K562 (cell line): ENCODE measurements at regions not wholly inside any gene's neighbourhood (a gene's known extent, or its start where the extent isn't known, plus 50 kb on each side); places are given as distances from the start of the nearest gene placed in this dataset.
"Not testable (repeated sequence)": the region's sequence is repeated elsewhere in the genome, so short reads cannot be mapped to it uniquely, and the experiment has no call there.

Experiments
- ATAC-seq: fragments of 200-7000 bp; cut with Tn5 transposase; 3 replicates; pipeline ENCODE4 v1.9.1; 2020; ENCODE audit warnings: moderate library complexity
- BruUV-seq: library from RNA; stranded (reverse); fragments of 400-500 nt; replicated peaks from 2 replicates; lab custom pipeline; 2021; lab: Mats Ljungman, UMichigan
- CTCF ChIA-PET: fragments of 300-600 bp; formaldehyde crosslinking; extraction: SDS; loops from one replicate; lab custom pipeline; 2021; ENCODE audit warnings: low intra/inter-chr PET ratio; lab: Yijun Ruan, JAX
- POLR2A ChIA-PET: fragments of 300-600, 350-650 bp; sonication (Branson Sonifier 250); formaldehyde crosslinking; extraction: SDS; loops from one replicate; lab custom pipeline; 2021; ENCODE audit warnings: antibody characterized with exemption, inconsistent platforms; lab: Yijun Ruan, JAX
- DNase-seq, 4 experiments: peaks; one replicate each; pipeline versions ENCODE4 v3.0.0 to v3.0.0-alpha.2; 2011 to 2018; ENCODE audit warnings: low spot score in 3 of 4, mixed read lengths in 3 of 4; ENCODE audit errors: extremely low read depth in 1 of 4
- FAIRE-seq: peaks from 2 replicates; lab custom pipeline; 2011; peaks lifted over from hg19 to GRCh38; lab: Jason Lieb, UNC
- H2AFZ ChIP-seq: 2 replicates; pipeline ENCODE4 v1.6.0; 2011; ENCODE audit warnings: low read depth, low read length, control low read depth, inconsistent platforms
- H3K27ac ChIP-seq: fragments of 200-600 bp; 3 replicates; pipeline ENCODE4 v1.8.0; 2011; ENCODE audit warnings: low read depth, mild to moderate bottlenecking, control low read depth, inconsistent platforms, low read length, moderate library complexity, mixed read lengths; ENCODE audit errors: extremely low read depth
- H3K27me3 ChIP-seq, 2 experiments: fragments of 300-600 bp in 1 of 2; 2 replicates in 1 of 2; 3 replicates in 1 of 2; pipeline versions ENCODE4 v1.6.0 to v1.8.0; 2011; ENCODE audit warnings: inconsistent platforms in 2 of 2, low read length in 2 of 2, mild to moderate bottlenecking in 1 of 2, mixed read lengths in 1 of 2, moderate library complexity in 1 of 2; ENCODE audit not compliant: control insufficient read depth in 2 of 2, insufficient read depth in 2 of 2
- H3K36me3 ChIP-seq: fragments of 300-600 bp; 3 replicates; pipeline ENCODE4 v1.8.0; 2011; ENCODE audit warnings: mild to moderate bottlenecking, low read length, inconsistent platforms; ENCODE audit not compliant: control insufficient read depth, insufficient read depth
- H3K4me1 ChIP-seq, 2 experiments: fragments of 200-600 bp in 1 of 2; replicated peaks in 1 of 2; 2 replicates in 1 of 2; 3 replicates in 1 of 2; pipeline versions ENCODE4 v1.5.1 to v1.8.0; 2011; ENCODE audit warnings: inconsistent platforms in 2 of 2, low read length in 2 of 2, mild to moderate bottlenecking in 1 of 2, mixed read lengths in 1 of 2, moderate library complexity in 1 of 2; ENCODE audit not compliant: control insufficient read depth in 2 of 2, insufficient read depth in 2 of 2
- H3K4me2 ChIP-seq: 2 replicates; pipeline ENCODE4 v1.6.1; 2011; ENCODE audit warnings: low read length, control low read depth, inconsistent platforms, mixed read lengths; ENCODE audit not compliant: insufficient read depth
- H3K4me3 ChIP-seq: fragments of 200-600 bp; sonication (generic), shearing (Covaris generic); 2 replicates; pipeline ENCODE4 v1.5.1; 2016; ENCODE audit warnings: control low read depth, inconsistent platforms
- H3K79me2 ChIP-seq: fragments of 200-600 bp; 3 replicates; pipeline ENCODE4 v1.8.0; 2011; ENCODE audit warnings: low read length, inconsistent platforms; ENCODE audit not compliant: control insufficient read depth, insufficient read depth
- H3K9ac ChIP-seq, 2 experiments: 2 replicates each; pipeline versions ENCODE4 v1.6.0 to v1.6.1; 2011; ENCODE audit warnings: low read depth in 2 of 2, low read length in 2 of 2, control low read depth in 1 of 2, inconsistent platforms in 1 of 2, mild to moderate bottlenecking in 1 of 2, mixed read lengths in 1 of 2; ENCODE audit not compliant: insufficient read depth in 1 of 2
- H3K9me1 ChIP-seq: one replicate; pipeline ENCODE4 v1.6.0; 2011; ENCODE audit warnings: inconsistent platforms, mild to moderate bottlenecking, low read length, moderate library complexity; ENCODE audit not compliant: control insufficient read depth, insufficient read depth
- H3K9me3 ChIP-seq: replicated peaks from 2 replicates; pipeline ENCODE4 v1.5.1; 2011; ENCODE audit warnings: low read depth, low read length, inconsistent platforms; ENCODE audit not compliant: control insufficient read depth, insufficient read depth
- H4K20me1 ChIP-seq: replicated peaks from 2 replicates; pipeline ENCODE4 v1.6.1; 2011; ENCODE audit warnings: low read length, inconsistent platforms, mixed read lengths; ENCODE audit not compliant: control insufficient read depth, insufficient read depth
- CBFA2T3 ChIP-seq: fragments of 450-650 bp; IDR thresholded peaks from 2 replicates; pipeline ENCODE4 v1.6.1; 2017
- FOXA3 ChIP-seq, 2 experiments: fragments of 450-650 bp in 1 of 2; sonication (generic) in 1 of 2; formaldehyde crosslinking; IDR thresholded peaks in 1 of 2; conservative IDR thresholded peaks in 1 of 2; 2 replicates each; pipeline versions ENCODE4 v1.4.0 to v1.8.0; 2020 to 2022; ENCODE audit warnings: mild to moderate bottlenecking in 2 of 2, missing genetic modification reagents in 1 of 2
- KLF16 ChIP-seq: IDR thresholded peaks from 2 replicates; pipeline ENCODE4 v1.6.1; 2016; ENCODE audit warnings: antibody characterized with exemption
- RAD21 ChIP-seq, 2 experiments: fragments of 250-450 bp in 1 of 2; fragments of 450-650 bp in 1 of 2; sonication (Bioruptor Pico) in 1 of 2; formaldehyde crosslinking in 1 of 2; IDR thresholded peaks in 1 of 2; conservative IDR thresholded peaks in 1 of 2; 2 replicates each; pipeline versions ENCODE4 v1.4.0 to v1.8.0; 2020 to 2022; ENCODE audit warnings: mild to moderate bottlenecking in 2 of 2, moderate library complexity in 1 of 2
- RFX1 ChIP-seq: fragments of 450-650 bp; IDR thresholded peaks from 2 replicates; pipeline ENCODE4 v1.6.1; 2016; ENCODE audit warnings: mild to moderate bottlenecking, moderate library complexity
- SMARCE1 ChIP-seq: fragments of 450-650 bp; IDR thresholded peaks from 2 replicates; pipeline ENCODE4 v1.7.1; 2016; ENCODE audit warnings: mild to moderate bottlenecking
- ZNF384 ChIP-seq: IDR thresholded peaks from 2 replicates; pipeline ENCODE4 v1.6.1; 2012; ENCODE audit warnings: low read depth, low read length, improper control_type of control experiment
- whole genome bisulfite sequencing: fragments of 100-300 bp; shearing (Covaris generic); methylation state at CpG from one replicate; pipeline ENCODE4 v1.1.6; 2016; ENCODE audit warnings: low coverage, mixed read lengths; ENCODE audit not compliant: insufficient coverage; ENCODE audit errors: missing lambda C conversion rate; 5-methylcytosine and 5-hydroxymethylcytosine counted together
- in situ Hi-C: fragments of 300-500 bp; cut with MboI; formaldehyde crosslinking; loops from 4 replicates; pipeline ENCODE4 v1.15.0; 2018; ENCODE audit warnings: inconsistent platforms, mixed read lengths
- intact Hi-C: fragments of 100-400 bp; cut with micrococcal nuclease; formaldehyde crosslinking; loops from 2 replicates; pipeline ENCODE4 v1.14.2; 2022
- TF ChIP-seq, protein P1 (sequence below): sonication (generic); formaldehyde crosslinking; IDR thresholded peaks from 2 replicates; pipeline ENCODE4 v1.8.0; 2022; ENCODE audit warnings: mild to moderate bottlenecking, low read depth, missing genetic modification reagents
- TF ChIP-seq, protein P2 (sequence below), 3 experiments: IDR thresholded peaks in 2 of 3; conservative IDR thresholded peaks in 1 of 3; 2 replicates each; pipeline ENCODE4 v1.5.1; 2011 to 2012; ENCODE audit warnings: low read length in 3 of 3, mild to moderate bottlenecking in 3 of 3, control low read depth in 2 of 3, improper control_type of control experiment in 1 of 3, inconsistent platforms in 1 of 3, low read depth in 1 of 3, mixed read lengths in 1 of 3, moderate library complexity in 1 of 3; ENCODE audit not compliant: insufficient read depth in 2 of 3

DNA sequence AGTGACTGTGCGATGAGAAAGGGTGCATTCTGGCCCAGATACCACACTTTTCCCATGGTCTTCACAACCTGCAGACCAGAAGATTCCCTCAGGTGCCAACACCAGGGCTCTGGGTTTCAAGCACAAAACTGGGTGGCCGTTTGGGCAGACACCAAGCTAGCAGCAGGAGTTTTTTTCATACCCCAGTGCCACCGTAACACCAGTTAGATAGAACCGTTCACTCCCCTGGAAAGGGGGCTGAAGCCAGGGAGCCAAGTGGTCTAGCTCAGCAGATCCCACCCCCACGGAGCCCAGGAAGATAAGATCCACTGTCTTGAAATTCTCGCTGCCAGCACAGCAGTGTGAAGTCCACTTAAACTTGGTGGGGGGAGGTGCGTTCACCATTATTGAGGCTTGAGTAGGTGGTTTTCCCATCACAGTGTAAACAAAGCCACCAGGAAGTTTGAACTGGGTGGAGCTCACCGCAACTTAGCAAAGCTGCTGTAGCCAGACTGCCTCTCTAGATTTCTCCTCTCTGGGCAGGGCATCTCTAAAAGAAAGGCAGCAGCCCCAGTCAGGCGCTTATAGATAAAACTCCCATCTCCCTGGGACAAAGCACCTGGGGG is 119.4 kb upstream of the GHITM start:
- H3K27ac ChIP-seq, H3K4me3 ChIP-seq, in situ Hi-C loops, ATAC-seq, H3K4me1 ChIP-seq, H3K4me2 ChIP-seq, H3K9me3 ChIP-seq, H3K27me3 ChIP-seq, H3K9me1 ChIP-seq, POLR2A ChIA-PET, FAIRE-seq, BruUV-seq, H3K36me3 ChIP-seq, CTCF ChIA-PET, H4K20me1 ChIP-seq, intact Hi-C loops, H2AFZ ChIP-seq, H3K79me2 ChIP-seq, H3K9ac ChIP-seq, DNase-seq: not testable (repeated sequence)
- WGBS = 2% methylated on average over 9 of the region's 9 CpGs
- 0 out of 2 replicates have a peak, but pooled peaks have one; percentile 11 for TF ChIP-seq CBFA2T3
- peak in 1 of 2 experiments; percentile 80; a peak in 2 of 4 replicates for TF ChIP-seq FOXA3 (CRISPR knock-in tag; conservative IDR thresholded peaks at IDR 0.05 in 1 of 2, IDR thresholded peaks at IDR 0.05 in 1 of 2)

DNA sequence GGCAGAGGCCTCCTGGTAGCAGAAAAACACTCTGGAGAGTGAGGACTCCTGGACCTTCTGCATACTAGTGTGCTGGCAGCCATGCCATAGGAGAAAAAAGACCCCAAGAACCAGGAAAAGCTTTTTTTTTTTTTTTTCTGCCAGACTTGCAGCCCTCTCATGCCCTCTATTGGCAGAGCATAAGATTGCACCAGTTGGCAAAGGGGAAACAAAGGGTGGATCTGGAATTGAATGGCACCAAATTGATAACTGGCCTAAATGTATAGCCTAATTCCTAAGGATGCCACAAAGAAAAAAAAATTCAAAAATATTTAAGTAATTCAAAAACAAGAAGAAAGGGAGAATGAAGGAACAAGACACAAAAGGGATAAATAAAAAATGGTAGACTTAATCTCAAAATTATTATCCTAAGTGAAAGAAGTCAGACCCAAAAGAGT is 112.5 kb upstream of the GHITM start:
- H3K27ac ChIP-seq = no peak overlapping the region
- BruUV-seq = no TSS peak
- no peaks in the 10 kb centered on the region for H3K4me1 ChIP-seq
- intact Hi-C loops (no loop called here), in situ Hi-C loops (no loop called here)
- no peak overlapping the region for H3K4me3 ChIP-seq
- ATAC-seq (no peak), FAIRE-seq (peak; percentile 74), DNase-seq (peak; percentile 21 to 56 (median 46))
- H4K20me1 ChIP-seq = no peaks in the 10 kb centered on the region
- CTCF ChIA-PET = no interaction called here
- no peak overlapping the region for H2AFZ ChIP-seq
- no peaks in the 10 kb centered on the region for H3K79me2 ChIP-seq
- no peaks in the 10 kb centered on the region for H3K27me3 ChIP-seq
- no peak overlapping the region for H3K4me2 ChIP-seq
- no peaks in the 10 kb centered on the region for H3K9me3 ChIP-seq
- POLR2A ChIA-PET = no interaction called here
- H3K9me1 ChIP-seq = no peaks in the 10 kb centered on the region
- H3K36me3 ChIP-seq = no peaks in the 10 kb centered on the region
- no peak for TF ChIP-seq SMARCE1
- peak; percentile 6; the same call in 1 of the 2 replicates for TF ChIP-seq KLF16
- no peak for TF ChIP-seq RFX1
- TF ChIP-seq ZNF384 = peak; percentile 96
- TF ChIP-seq, protein P1, sequence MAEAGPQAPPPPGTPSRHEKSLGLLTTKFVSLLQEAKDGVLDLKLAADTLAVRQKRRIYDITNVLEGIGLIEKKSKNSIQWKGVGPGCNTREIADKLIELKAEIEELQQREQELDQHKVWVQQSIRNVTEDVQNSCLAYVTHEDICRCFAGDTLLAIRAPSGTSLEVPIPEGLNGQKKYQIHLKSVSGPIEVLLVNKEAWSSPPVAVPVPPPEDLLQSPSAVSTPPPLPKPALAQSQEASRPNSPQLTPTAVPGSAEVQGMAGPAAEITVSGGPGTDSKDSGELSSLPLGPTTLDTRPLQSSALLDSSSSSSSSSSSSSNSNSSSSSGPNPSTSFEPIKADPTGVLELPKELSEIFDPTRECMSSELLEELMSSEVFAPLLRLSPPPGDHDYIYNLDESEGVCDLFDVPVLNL = no peak
- TF ChIP-seq, protein P2, sequence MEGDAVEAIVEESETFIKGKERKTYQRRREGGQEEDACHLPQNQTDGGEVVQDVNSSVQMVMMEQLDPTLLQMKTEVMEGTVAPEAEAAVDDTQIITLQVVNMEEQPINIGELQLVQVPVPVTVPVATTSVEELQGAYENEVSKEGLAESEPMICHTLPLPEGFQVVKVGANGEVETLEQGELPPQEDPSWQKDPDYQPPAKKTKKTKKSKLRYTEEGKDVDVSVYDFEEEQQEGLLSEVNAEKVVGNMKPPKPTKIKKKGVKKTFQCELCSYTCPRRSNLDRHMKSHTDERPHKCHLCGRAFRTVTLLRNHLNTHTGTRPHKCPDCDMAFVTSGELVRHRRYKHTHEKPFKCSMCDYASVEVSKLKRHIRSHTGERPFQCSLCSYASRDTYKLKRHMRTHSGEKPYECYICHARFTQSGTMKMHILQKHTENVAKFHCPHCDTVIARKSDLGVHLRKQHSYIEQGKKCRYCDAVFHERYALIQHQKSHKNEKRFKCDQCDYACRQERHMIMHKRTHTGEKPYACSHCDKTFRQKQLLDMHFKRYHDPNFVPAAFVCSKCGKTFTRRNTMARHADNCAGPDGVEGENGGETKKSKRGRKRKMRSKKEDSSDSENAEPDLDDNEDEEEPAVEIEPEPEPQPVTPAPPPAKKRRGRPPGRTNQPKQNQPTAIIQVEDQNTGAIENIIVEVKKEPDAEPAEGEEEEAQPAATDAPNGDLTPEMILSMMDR (IDR thresholded peaks at IDR 0.05 in 2 of 3, conservative IDR thresholded peaks at IDR 0.05 in 1 of 3; ENCODE audit: insufficient read depth in 2 of 3, low read depth in 1 of 3, low read length in 3 of 3) = peak; percentile 62 to 75 (median 73)
- peak; percentile 59 to 60 for TF ChIP-seq RAD21 (CRISPR knock-in tag; conservative IDR thresholded peaks at IDR 0.05 in 1 of 2, IDR thresholded peaks at IDR 0.05 in 1 of 2)
- H3K9ac ChIP-seq = no peak overlapping the region
